ENCODE measurements at regions not wholly inside any gene's neighbourhood (a gene's known extent, or its start where the extent isn't known, plus 50 kb on each side); places are given as distances from the start of the nearest gene placed in this dataset.
"Not testable (repeated sequence)": the region's sequence is repeated elsewhere in the genome, so short reads cannot be mapped to it uniquely, and the experiment has no call there.

DNA sequence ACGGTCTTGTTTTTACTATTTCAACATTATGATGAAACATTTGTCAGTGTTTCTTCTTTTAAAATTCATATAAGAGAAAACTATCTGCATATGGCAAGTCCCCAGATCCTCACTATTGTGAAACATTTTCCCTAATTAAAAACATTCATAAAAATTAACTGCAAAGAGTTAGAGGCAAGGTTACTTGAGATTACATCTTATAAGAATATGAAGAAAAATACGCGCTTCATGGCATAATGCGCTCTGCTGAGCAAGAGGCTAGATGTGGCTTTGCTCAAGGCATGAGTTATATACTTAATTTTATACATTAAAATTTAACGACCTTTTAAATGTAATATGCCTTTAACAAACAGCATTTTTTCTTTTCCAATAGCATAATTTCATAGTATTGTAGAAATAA is 166.4 kb upstream of the RPRM start:
- H3K4me3 Mint-ChIP-seq: no peak overlapping the region
- POLR2A ChIA-PET: no interaction called here
- H3K4me1 Mint-ChIP-seq: no peaks in the 10 kb centered on the region
- H3K36me3 Mint-ChIP-seq (ENCODE audit: low read depth): no peaks in the 10 kb centered on the region
- H3K27me3 Mint-ChIP-seq: no peaks in the 10 kb centered on the region
- peaks cover 2% of the 10 kb centered on the region for H3K9me3 Mint-ChIP-seq
- CTCF ChIA-PET: no interaction called here
- H3K27ac Mint-ChIP-seq: no peak overlapping the region
- DNase-seq: no peak

DNA sequence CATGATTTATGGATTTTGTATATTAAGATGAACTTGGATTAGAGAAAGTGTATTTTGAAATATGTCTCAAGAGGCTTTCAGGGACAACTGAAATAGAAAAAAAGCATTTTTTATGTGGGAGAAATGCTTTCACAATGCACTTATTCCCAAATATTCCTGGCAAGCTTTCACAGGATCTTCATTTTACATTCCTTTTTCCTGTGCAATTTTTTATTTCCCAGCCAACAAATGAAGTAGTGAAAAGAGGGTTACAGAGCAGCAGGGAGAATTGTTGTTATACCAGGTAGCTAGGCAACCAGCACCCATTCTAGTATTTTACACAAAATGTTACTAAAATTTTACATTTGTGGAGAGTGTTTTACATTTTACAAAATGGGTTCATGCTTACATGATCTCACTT is 167.0 kb upstream of the RPRM start:
- Mint-ChIP-seq H3K36me3 (ENCODE audit: low read depth) (no peaks in the 10 kb centered on the region), H3K27ac (no peak overlapping the region)

DNA sequence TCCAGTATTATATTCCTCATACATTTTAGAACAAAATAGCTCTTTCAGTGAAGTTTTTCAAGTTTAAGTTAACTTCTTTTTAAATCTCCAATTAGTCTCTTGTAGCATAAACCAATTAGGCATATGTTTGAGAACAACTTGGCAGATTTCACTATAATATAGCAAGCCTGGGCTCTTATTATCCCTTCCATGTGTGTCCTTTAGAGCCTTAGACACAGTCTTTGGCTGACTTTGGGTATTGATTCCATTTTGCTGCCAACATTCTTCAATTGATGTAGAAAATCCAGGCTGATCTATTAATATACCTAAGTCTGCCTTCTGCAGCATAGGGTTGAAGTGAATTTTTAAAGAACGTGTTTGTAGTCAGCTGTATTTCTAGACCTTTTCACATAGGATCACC is 179.1 kb upstream of the RPRM start:
- no peaks in the 10 kb centered on the region for H3K9me3 Mint-ChIP-seq
- H3K4me1 Mint-ChIP-seq: no peaks in the 10 kb centered on the region
- CTCF ChIA-PET: no interaction called here
- POLR2A ChIA-PET: no interaction called here
- DNase-seq: no peak
- no peaks in the 10 kb centered on the region for H3K36me3 Mint-ChIP-seq (ENCODE audit: low read depth)
- H3K4me3 Mint-ChIP-seq: no peak overlapping the region
- H3K27ac Mint-ChIP-seq: no peak overlapping the region
- H3K27me3 Mint-ChIP-seq: no peaks in the 10 kb centered on the region

More for the DNA sequence above, 167.0 kb upstream of the RPRM start:
- Mint-ChIP-seq H3K4me3 (no peak overlapping the region), H3K9me3 (no peaks in the 10 kb centered on the region), H3K4me1 (no peaks in the 10 kb centered on the region), H3K27me3 (no peaks in the 10 kb centered on the region)
- ChIA-PET CTCF (no interaction called here), POLR2A (no interaction called here)
- no peak for DNase-seq

DNA sequence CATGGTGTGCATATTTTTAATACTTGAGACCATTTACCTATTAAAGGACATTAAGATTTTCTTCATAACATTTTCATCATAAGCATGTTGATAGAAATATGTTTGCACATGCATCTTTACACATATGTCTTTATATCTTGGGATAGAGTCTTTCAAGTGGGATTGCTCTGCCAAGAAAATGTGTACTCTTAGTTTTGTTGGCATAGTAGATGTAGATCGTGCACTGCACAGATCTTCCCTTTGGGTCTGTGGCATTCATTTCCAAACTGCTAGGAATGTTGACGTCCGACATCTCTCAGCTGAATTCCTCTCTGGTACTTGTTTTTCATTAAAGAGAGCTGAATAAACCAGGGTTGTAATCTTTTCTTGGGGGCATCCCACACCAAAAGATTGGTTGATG is 183.2 kb upstream of the RPRM start:
- DNase-seq: no peak
- Mint-ChIP-seq H3K4me1 (no peaks in the 10 kb centered on the region), H3K27ac (no peak overlapping the region), H3K9me3 (peaks cover 2% of the 10 kb centered on the region), H3K36me3 (ENCODE audit: low read depth) (no peaks in the 10 kb centered on the region), H3K4me3 (no peak overlapping the region), H3K27me3 (no peaks in the 10 kb centered on the region)
- POLR2A ChIA-PET: no interaction called here
- CTCF ChIA-PET: no interaction called here

DNA sequence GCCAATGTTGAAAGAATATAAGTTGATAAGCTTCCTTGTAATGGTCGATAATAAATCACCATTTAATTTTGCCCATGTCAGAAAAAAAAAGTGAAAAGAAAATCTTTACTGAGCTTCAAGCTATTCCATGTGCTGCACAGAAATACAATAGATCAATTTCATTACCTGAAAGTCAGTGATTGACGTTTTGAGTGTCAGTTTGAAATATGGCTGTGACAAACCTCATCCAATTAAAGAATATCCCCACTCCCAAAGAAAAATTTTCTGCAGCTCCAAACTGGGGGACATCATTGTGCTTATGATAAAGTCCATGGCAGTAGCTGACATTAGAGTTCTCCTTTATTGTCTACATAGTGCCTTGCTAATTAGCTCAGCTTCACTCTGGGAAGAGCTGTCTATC is 184.8 kb upstream of the RPRM start:
- Mint-ChIP-seq H3K27me3 (no peaks in the 10 kb centered on the region), H3K9me3 (peaks cover 2% of the 10 kb centered on the region), H3K27ac (no peak overlapping the region), H3K4me3 (no peak overlapping the region), H3K36me3 (ENCODE audit: low read depth) (no peaks in the 10 kb centered on the region), H3K4me1 (no peaks in the 10 kb centered on the region)
- POLR2A ChIA-PET: no interaction called here
- DNase-seq: no peak
- CTCF ChIA-PET: no interaction called here

DNA sequence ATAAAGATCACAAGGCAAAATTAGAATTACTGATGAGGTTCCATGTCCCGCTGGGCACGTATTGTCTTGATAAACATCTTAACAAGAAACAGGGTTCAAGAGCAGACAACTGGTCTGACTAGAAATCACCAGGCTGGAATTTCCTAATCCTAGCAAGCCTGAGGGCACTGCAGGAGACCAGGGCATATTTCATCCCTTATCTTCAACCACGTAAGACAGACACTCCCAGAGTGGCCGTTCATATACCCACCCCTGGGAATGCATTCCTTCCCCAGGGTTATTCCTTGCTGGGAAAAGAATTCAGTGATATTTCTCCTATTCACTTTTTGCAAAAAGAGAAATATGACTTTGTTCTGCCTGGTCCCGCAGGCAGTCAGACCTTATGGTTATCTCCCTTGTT is 185.4 kb upstream of the RPRM start:
- CTCF ChIA-PET; H3K36me3 Mint-ChIP-seq (ENCODE audit: low read depth); H3K27me3 Mint-ChIP-seq; H3K4me3 Mint-ChIP-seq; H3K27ac Mint-ChIP-seq; H3K9me3 Mint-ChIP-seq; POLR2A ChIA-PET; DNase-seq; H3K4me1 Mint-ChIP-seq: not testable (repeated sequence)

DNA sequence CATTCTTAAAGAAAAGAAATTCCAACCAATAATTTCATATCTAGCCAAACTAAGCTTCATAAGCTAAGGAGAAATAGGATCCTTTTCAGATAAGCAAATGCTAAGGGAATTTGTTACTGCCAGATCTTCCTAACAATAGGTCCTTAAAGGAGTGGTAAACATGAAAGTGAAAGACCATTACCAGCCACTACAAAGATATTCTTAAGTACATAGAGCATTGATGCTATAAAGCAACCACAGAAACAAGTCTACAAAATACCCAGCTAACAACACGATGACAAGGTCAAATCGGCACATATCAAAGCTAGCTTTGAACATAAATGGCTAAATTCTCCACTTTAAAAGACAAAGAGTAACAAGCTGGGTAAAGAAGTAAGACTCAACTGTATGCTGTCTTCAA is 188.9 kb upstream of the RPRM start:
- Mint-ChIP-seq H3K4me1 (no peaks in the 10 kb centered on the region), H3K27ac (no peak overlapping the region), H3K9me3 (peaks cover 8% of the 10 kb centered on the region), H3K27me3 (no peaks in the 10 kb centered on the region), H3K4me3 (no peak overlapping the region), H3K36me3 (ENCODE audit: low read depth) (no peaks in the 10 kb centered on the region)
- CTCF ChIA-PET: no interaction called here
- POLR2A ChIA-PET: no interaction called here
- no peak for DNase-seq

DNA sequence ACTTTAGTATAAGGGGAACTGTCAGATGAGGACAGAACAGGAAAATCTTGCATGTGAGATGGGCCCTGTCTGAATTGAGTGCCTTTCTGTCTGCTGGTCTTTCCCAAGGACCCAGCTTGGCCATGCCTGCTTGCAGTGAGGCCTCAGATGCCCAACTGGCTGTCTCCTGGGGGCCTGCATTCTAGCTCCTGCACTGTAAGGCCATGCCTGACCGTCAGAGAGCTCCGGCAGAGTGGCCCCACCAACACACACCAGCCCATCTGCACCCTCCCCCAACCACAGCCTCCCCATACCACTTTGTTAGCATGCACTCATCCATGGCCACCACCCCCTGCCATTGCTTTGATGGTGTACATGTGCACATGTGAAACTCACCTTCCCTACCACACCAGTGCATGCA is 190.4 kb upstream of the RPRM start:
- H3K4me3 Mint-ChIP-seq: no peak overlapping the region
- ChIA-PET CTCF (no interaction called here), POLR2A (no interaction called here)
- H3K9me3 Mint-ChIP-seq: peaks cover 8% of the 10 kb centered on the region
- H3K27me3 Mint-ChIP-seq: no peaks in the 10 kb centered on the region
- no peaks in the 10 kb centered on the region for H3K4me1 Mint-ChIP-seq
- no peaks in the 10 kb centered on the region for H3K36me3 Mint-ChIP-seq (ENCODE audit: low read depth)
- DNase-seq: no peak
- no peak overlapping the region for H3K27ac Mint-ChIP-seq

DNA sequence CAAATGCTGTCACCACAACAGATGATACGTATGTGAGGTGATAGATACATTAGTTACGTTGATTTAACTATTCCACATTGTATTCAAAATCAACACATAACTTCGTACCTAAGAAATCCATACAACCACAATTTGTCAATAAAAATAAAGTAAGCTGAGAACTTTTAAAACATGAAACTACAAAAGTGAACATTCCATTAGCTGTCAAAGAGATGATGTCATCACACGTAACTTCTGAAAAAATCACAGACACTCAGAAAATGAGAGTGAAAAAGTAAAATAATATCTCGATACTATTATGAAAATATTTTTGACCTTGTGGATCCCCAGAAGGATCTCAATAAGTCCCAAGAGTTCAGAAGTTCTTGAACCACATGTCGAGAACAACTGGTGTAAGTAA is 161.6 kb upstream of the GALNT13 start:
- Mint-ChIP-seq H3K27ac (no peak overlapping the region), H3K27me3 (no peaks in the 10 kb centered on the region), H3K9me3 (peaks cover 6% of the 10 kb centered on the region), H3K4me3 (no peak overlapping the region), H3K36me3 (ENCODE audit: low read depth) (no peaks in the 10 kb centered on the region), H3K4me1 (no peaks in the 10 kb centered on the region)
- POLR2A ChIA-PET: no interaction called here
- CTCF ChIA-PET: no interaction called here
- DNase-seq: no peak

DNA sequence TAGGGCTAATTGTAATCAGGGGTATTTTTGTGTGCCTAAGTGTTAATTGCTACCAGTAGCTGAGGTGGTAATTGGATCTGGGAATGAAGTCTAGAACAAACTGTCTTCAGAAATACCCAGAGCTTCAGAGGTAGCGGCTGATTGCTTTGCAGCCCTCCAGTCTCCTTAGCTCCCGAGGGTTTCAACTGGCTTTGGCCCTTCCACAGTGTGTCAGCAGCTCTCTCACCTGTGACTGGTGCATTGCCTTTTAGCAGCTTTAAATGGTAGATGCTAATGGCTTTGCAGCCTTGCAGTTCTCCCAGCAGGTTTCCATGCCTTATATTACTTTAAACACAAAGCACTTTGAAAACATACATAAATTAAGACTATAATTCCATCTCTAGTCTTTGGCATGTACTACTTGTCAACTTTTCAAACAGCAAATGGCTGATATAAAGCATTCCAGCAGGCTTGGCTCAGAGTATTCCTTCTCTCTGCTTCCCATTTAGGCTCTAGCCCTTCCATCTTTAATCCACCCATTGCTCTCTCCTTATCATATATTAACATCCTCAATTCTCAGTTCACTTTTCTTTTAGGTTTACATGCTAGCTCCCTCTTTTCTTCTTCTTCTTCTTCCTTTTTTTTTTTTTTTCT is 156.4 kb upstream of the GALNT13 start:
- ChIA-PET CTCF (interaction anchor here (1.1 to 1.2 kb wide), 2 partner anchors 14 to 54 kb away, joined by 3 read pairs; no protein-coding TSS in a partner anchor), POLR2A (no interaction called here)
- Mint-ChIP-seq H3K4me1 (no peaks in the 10 kb centered on the region), H3K36me3 (ENCODE audit: low read depth) (no peaks in the 10 kb centered on the region), H3K9me3 (no peaks in the 10 kb centered on the region), H3K27me3 (no peaks in the 10 kb centered on the region), H3K27ac (no peak overlapping the region), H3K4me3 (no peak overlapping the region)
- DNase-seq: no peak

DNA sequence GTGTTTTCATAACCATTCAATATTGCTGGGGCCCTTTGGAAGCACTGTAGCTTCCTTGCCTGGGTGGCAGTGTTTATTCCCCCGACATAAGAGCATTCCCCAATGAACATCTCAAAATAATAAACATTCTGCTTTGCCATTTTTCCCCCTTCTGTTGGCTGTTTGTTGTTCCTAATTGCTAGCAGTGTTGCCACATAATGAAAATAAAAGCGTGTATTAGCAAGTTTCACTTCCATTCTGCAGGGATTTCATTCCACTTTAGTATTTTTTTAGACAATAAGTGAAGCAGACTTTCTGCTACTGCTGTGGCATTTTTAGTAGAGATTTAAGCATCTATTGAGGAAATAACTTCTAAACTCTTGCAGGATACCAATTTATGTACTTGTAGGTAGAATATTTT is 154.7 kb upstream of the GALNT13 start:
- no peak overlapping the region for H3K27ac Mint-ChIP-seq
- H3K4me3 Mint-ChIP-seq: no peak overlapping the region
- POLR2A ChIA-PET: no interaction called here
- no peaks in the 10 kb centered on the region for H3K27me3 Mint-ChIP-seq
- DNase-seq: no peak
- H3K4me1 Mint-ChIP-seq: no peaks in the 10 kb centered on the region
- CTCF ChIA-PET: no interaction called here
- H3K9me3 Mint-ChIP-seq: no peaks in the 10 kb centered on the region
- no peaks in the 10 kb centered on the region for H3K36me3 Mint-ChIP-seq (ENCODE audit: low read depth)

DNA sequence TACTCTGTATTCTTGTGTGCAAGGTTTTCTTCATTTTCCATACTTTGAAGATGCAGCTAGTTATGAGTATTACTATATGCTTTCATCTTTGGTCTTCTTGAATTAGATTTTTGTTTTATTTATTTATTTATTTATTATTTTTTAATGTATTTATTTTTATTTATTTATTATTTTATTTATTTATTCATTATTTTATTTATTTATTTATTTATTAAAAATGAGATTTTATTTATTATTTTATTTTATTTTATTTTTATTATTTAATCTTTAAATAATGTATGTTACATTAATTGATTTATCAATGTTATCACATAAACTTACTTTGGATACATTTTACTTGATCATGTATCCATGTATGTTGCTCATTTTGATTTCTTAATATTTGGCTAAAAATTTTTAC is 132.3 kb upstream of the GALNT13 start:
- Mint-ChIP-seq H3K4me1 (no peaks in the 10 kb centered on the region), H3K36me3 (ENCODE audit: low read depth) (no peaks in the 10 kb centered on the region), H3K9me3 (peaks cover 3% of the 10 kb centered on the region)

DNA sequence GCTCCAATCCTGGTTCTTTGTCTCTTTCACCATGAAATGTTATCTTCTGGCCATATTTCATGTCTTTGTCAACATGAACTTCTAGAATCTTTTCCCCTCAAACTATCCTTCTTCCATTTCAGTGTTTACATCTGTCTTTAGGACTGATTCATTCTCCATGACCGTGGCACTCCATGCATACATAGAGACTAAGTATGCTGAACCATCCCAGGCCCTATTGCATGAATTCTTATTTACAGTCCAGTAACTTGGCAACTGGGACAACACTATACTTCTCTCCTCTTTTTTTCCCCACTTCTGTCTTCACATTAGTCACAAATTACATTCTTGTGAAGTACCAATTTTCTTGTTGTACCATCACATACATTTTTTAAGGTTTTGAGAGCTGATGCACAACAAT is 109.8 kb upstream of the GALNT13 start:
- CTCF ChIA-PET: no interaction called here
- POLR2A ChIA-PET: no interaction called here
- no peak for DNase-seq
- Mint-ChIP-seq H3K36me3 (ENCODE audit: low read depth) (no peaks in the 10 kb centered on the region), H3K4me3 (no peak overlapping the region), H3K27ac (no peak overlapping the region), H3K9me3 (peaks cover 28% of the 10 kb centered on the region), H3K27me3 (no peaks in the 10 kb centered on the region), H3K4me1 (no peaks in the 10 kb centered on the region)

More for the DNA sequence above, 132.3 kb upstream of the GALNT13 start:
- Mint-ChIP-seq H3K27me3 (no peaks in the 10 kb centered on the region), H3K27ac (no peak overlapping the region), H3K4me3 (no peak overlapping the region)
- ChIA-PET POLR2A (no interaction called here), CTCF (no interaction called here)
- DNase-seq: no peak

DNA sequence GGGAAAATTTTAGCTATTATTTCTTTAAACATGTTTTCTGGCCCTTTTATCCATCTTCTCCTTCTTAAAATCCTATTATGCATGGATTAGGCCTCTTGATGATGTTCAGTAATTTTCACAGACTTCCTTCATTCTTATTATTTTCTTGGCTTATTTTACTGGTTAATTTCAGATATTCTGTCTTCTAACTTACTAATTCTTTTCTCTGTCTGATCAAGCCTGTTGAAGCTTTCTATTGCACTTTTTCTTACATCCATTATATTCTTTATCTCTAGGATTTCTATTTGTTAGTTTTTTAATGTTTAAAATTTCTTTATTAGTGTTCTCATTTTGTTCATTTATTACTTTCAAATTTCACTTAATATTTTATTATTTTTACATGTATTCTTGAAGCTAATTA is 105.3 kb upstream of the GALNT13 start:
- ChIA-PET POLR2A (no interaction called here), CTCF (no interaction called here)
- Mint-ChIP-seq H3K27ac (no peak overlapping the region), H3K36me3 (ENCODE audit: low read depth) (no peaks in the 10 kb centered on the region), H3K9me3 (peaks cover 30% of the 10 kb centered on the region), H3K4me3 (no peak overlapping the region), H3K27me3 (no peaks in the 10 kb centered on the region), H3K4me1 (no peaks in the 10 kb centered on the region)
- DNase-seq: no peak
